Transverse colon (tissue), 4 donors: ENCODE measurements at regions not wholly inside any gene's neighbourhood (a gene's known extent, or its start where the extent isn't known, plus 50 kb on each side); places are given as distances from the start of the nearest gene placed in this dataset.

Experiments
- CTCF ChIP-seq, 5 experiments: fragments of 200-600 bp in 3 of 5; fragments of 450-650 bp in 2 of 5; sonication (generic) in 3 of 5; IDR thresholded peaks; 1 replicate in 2 of 5; 2 replicates in 3 of 5; pipeline ENCODE4 v1.5.1; 2016 to 2017; ENCODE audit warnings: antibody characterized with exemption in 5 of 5, inconsistent platforms in 3 of 5, mild to moderate bottlenecking in 2 of 5, moderate library complexity in 1 of 5
- POLR2A ChIP-seq: fragments of 450-650 bp; IDR thresholded peaks from one replicate; pipeline ENCODE4 v1.6.1; 2016; ENCODE audit warnings: antibody characterized with exemption, mild to moderate bottlenecking, moderate library complexity
- POLR2AphosphoS5 ChIP-seq, 3 donors: sonication (generic); formaldehyde crosslinking; IDR thresholded peaks; one replicate each; pipeline ENCODE4 v1.6.1; 2016; ENCODE audit warnings: antibody characterized with exemption in 3 of 3

- TF ChIP-seq CTCF (IDR thresholded peaks at IDR 0.05) (no peak), POLR2A (no peak), POLR2AphosphoS5 (IDR thresholded peaks at IDR 0.05) (no peak)
Measured at GRCh38 chr6:93713974-93714373, 294.6 kb upstream of the EPHA7 start.
